GM13976 (cell line): ENCODE measurements at regions not wholly inside any gene's neighbourhood (a gene's known extent, or its start where the extent isn't known, plus 50 kb on each side); places are given as distances from the start of the nearest gene placed in this dataset.
"Not testable (repeated sequence)": the region's sequence is repeated elsewhere in the genome, so short reads cannot be mapped to it uniquely, and the experiment has no call there.

Experiments
- DNase-seq: peaks from one replicate; pipeline ENCODE4 v3.0.0; 2012; ENCODE audit warnings: low spot score
- in situ Hi-C: fragments of 300-500 bp; cut with MboI; formaldehyde crosslinking; loops from one replicate; pipeline ENCODE4 v1.12.0; 2022; ENCODE audit warnings: low sequenced_read_pairs, mixed read lengths, inconsistent platforms; ENCODE audit not compliant: unreplicated experiment
- TF ChIP-seq, protein P1 (sequence below): IDR thresholded peaks from 2 replicates; pipeline ENCODE4 v1.5.1; 2012; ENCODE audit warnings: borderline replicate concordance, mild to moderate bottlenecking; ENCODE audit not compliant: insufficient read depth; ENCODE audit errors: extremely low read depth, missing control alignments, control extremely low read depth

- not testable (repeated sequence) for DNase-seq
- in situ Hi-C loops: loop anchor here (25.0 kb wide), 1 partner anchor 95 kb away; no protein-coding TSS in a partner anchor
Measured at GRCh38 chr1:148267066-148267465, 115.0 kb upstream of the NBPF11 start.

DNA sequence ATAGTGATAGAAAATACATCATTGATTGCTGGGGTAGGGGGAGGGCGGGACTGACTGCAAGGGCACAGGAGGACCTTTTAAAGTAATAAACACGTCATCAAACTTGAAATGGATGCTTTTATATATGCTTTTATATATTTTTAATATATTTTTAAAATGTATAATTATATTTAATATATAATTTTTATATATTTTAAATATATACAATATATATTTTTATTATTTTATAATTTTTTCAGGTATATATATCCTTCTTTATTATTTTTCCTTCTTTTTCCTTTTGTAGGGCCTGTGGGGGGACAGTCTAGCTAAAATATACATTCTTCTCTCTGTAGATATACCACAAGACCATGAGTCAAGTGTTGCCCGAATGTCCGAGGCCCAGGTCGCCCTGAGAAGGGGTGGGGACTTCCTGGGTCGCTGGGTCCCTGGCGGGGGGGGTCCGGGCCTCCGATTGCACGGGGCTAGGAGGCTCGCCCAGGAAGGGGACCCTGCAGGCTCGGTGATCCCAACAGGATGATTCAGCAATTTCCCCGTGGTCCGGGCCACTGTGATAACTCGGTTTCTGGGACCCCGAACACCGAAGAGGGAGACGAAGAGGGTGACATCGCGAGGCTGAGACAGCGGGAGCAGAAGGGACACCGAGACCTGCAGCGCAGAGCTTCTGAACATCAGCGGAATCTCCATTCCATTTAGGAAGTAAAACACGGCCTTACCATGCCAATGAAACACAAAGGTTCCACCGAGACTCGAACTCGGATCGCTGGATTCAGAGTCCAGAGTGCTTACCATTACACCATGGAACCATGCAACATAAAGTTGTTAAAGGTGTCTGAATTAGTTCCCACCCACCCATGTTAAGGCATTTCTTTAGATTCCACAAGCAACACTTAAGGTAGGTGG, 112.5 kb upstream of the NBPF11 start:
- in situ Hi-C loops: loop anchor here (25.0 kb wide), 1 partner anchor 98 kb away; no protein-coding TSS in a partner anchor
- TF ChIP-seq, protein P1, sequence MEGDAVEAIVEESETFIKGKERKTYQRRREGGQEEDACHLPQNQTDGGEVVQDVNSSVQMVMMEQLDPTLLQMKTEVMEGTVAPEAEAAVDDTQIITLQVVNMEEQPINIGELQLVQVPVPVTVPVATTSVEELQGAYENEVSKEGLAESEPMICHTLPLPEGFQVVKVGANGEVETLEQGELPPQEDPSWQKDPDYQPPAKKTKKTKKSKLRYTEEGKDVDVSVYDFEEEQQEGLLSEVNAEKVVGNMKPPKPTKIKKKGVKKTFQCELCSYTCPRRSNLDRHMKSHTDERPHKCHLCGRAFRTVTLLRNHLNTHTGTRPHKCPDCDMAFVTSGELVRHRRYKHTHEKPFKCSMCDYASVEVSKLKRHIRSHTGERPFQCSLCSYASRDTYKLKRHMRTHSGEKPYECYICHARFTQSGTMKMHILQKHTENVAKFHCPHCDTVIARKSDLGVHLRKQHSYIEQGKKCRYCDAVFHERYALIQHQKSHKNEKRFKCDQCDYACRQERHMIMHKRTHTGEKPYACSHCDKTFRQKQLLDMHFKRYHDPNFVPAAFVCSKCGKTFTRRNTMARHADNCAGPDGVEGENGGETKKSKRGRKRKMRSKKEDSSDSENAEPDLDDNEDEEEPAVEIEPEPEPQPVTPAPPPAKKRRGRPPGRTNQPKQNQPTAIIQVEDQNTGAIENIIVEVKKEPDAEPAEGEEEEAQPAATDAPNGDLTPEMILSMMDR: no peak
- peak; percentile 21 for DNase-seq

DNA sequence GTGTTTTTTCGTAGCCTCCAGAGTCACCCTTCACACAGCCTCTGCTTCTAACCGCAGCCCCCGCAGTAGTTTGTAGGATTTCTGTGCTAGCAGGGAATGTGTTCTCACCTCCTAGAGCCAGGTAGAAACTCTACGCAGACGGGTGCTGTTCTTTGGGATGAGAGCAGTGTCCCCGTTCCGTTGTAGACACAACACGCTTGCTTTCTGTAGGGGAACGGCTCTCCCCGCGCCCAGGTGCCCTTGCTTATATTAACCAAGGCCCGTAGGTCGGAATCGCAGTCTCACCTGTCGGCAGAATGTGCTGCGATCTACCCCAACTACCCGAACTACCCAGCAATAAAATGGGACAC, 111.8 kb upstream of the NBPF11 start:
- TF ChIP-seq, protein P1: no peak
- no peak for DNase-seq
- in situ Hi-C loops: loop anchor here (25.0 kb wide), 1 partner anchor 98 kb away; no protein-coding TSS in a partner anchor

- peak; percentile 83 for DNase-seq
- in situ Hi-C loops: loop anchor here (25.0 kb wide), 1 partner anchor 99 kb away; no protein-coding TSS in a partner anchor
- TF ChIP-seq, protein P1: no peak
Measured at GRCh38 chr1:148263128-148263905, 111.2 kb upstream of the NBPF11 start.

DNA sequence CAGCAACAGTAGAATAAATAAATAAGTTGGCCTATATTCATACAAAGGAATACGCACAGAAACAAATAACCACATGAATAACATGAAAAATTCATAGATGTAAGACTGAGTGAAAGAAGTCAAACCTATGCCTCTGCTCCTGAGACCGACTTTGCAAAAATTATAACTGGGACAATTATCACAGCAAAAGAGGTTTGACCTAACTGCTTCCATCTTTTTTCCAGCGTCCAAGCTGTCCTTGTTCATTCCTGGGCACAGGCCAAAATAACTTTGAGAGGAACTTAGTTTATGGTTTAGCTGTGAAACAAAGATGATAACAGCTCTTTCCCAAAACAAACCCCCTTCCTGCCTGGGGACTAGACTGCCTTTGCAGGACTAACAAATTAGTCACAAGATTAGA, 109.6 kb upstream of the NBPF11 start:
- not testable (repeated sequence) for DNase-seq
- in situ Hi-C loops: loop anchor here (25.0 kb wide), 1 partner anchor 101 kb away; no protein-coding TSS in a partner anchor

DNA sequence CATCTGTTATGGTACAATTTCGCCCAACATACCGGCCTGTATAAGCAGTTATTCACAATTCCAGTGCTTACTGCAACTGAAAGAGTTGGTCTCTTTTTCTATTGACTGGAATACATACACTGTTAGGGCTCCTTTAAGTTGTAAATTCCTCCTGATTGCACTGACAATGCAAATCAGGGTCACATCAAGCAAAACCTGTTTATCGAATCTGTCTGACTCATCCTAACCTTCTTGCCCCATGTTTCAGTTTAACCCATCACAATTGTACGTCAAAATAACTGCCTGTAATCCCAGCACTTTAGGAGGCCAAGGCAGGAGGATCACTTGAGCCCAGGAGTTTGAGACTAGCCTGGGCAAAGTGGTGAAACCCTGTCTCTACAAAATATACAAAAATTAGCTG, 105.8 kb upstream of the NBPF11 start:
- in situ Hi-C loops: loop anchor here (25.0 kb wide), 1 partner anchor 104 kb away; no protein-coding TSS in a partner anchor
- DNase-seq: not testable (repeated sequence)

- DNase-seq: peak; percentile 28
- in situ Hi-C loops: loop anchor here (25.0 kb wide), 1 partner anchor 107 kb away; no protein-coding TSS in a partner anchor
Measured at GRCh38 chr1:148254611-148255429, 102.7 kb upstream of the NBPF11 start.

DNA sequence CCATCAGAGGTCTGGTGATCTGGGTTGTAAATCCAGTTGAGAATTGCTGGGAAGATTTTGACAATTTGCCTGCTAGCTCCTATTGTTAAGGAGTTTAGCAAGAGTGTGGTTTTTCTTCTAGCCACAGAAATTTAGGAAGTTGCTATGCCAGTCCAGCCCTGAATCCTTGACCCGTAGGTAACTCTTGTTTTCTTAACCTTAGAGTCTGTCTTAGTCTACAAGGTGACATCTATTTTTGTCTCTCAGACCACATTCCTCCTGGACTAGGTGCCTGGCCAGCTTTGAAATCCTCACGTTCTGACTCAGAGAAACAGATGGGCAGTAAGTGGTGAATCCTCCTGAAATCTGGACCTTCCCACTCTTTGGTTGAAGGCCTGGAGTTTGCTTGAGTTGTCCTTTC, 101.7 kb upstream of the NBPF11 start:
- in situ Hi-C loops: loop anchor here (25.0 kb wide), 1 partner anchor 108 kb away; no protein-coding TSS in a partner anchor
- DNase-seq: not testable (repeated sequence)

More at GRCh38 chr1:148254611-148255429, 102.7 kb upstream of the NBPF11 start:
- TF ChIP-seq, protein P1: peak; percentile 47

DNA sequence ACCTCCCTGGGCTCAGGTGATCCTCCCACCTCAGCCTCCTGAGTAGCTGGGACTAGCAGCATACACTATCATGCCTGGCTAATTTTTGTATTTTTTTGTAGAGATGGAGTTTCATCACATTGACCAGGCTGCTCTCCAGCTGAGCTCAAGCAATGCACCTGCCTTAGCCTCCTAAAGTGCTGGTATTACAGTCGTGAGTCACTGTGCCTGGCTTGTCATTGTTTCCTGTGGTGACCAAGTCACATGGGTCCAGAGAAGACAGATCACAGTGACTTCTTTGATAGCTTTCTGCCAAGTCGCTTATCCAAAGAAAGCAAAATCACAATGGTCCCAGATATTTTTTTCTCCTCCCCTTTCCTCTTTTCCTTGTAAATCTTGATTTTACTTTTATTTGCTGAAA, 96.7 kb upstream of the NBPF11 start:
- DNase-seq, in situ Hi-C loops: not testable (repeated sequence)

- in situ Hi-C loops, DNase-seq: not testable (repeated sequence)
Measured at GRCh38 chr1:148246258-148246861, 94.3 kb upstream of the NBPF11 start.

DNA sequence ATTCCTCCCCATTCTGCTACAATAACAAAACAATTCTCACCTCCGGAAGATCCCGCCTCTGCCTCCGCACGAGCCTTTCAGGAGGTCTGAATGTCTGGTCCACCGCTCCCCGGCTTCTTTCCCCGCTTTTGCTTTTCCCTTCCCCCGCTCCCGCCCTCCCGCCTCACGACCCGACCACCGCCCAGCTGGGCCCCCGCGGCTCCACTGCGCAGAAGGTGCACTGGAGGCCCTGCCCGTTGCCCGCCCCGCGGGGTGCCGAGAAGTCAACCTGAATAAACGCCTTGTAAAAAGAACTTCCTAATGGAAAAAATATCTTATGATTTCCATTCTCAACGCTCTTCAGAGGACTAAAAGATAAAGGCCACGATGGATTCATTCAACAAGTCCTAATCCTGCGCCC, 93.8 kb upstream of the NBPF11 start:
- in situ Hi-C loops: not testable (repeated sequence)

DNA sequence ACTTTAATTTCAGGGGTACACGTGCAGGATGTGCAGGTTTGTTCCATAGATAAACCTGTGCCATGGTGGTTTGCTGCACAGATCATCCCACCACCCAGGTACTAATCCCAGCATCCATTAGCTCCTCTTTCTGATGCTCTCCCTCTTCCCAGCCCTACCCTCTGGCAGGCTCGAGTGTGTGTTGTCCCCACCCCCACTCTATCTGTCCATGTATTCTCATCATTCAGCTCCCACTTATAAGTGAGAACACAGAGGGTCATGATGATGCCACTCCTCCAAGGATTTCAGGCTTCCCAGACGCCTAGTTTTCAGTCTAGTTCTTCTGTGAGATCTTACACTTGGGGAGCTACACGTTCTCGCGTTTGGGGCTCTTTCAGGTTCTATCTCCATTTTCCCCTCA, 93.4 kb upstream of the NBPF11 start:
- in situ Hi-C loops, DNase-seq: not testable (repeated sequence)

More for the DNA sequence above, 93.8 kb upstream of the NBPF11 start:
- DNase-seq: not testable (repeated sequence)
